ENCODE measurements at regions not wholly inside any gene's neighbourhood (a gene's known extent, or its start where the extent isn't known, plus 50 kb on each side); places are given as distances from the start of the nearest gene placed in this dataset.

- Histone ChIP-seq H3K27me3 (ENCODE audit: control insufficient read depth, insufficient read depth, low read length, poor library complexity, severe bottlenecking) (no peaks in the 10 kb centered on the region), H3K36me3 (ENCODE audit: control insufficient read depth, insufficient read depth, low read length) (no peaks in the 10 kb centered on the region), H3K4me3 (ENCODE audit: low read length) (no peak overlapping the region), H3K9me3 (ENCODE audit: control insufficient read depth, low read length) (no peaks in the 10 kb centered on the region), H3K27ac (ENCODE audit: low read depth, low read length) (no peak overlapping the region), H3K9ac (ENCODE audit: extremely low read depth, low read length, poor library complexity, severe bottlenecking) (no peak overlapping the region), H3K4me1 (ENCODE audit: control insufficient read depth, insufficient read depth, low read length) (no peaks in the 10 kb centered on the region)
- 87% methylated on average over 2 of the region's 2 CpGs; no CpG with 5 or more reads in 1 of the 2 experiments for WGBS, 2 experiments (ENCODE audit: insufficient coverage in 1 of 2, insufficient read length in 1 of 2)
- no peak overlapping the region for H3K27ac Mint-ChIP-seq
- peaks cover 4% of the 10 kb centered on the region for H3K27me3 Mint-ChIP-seq (ENCODE audit: insufficient read depth)
- no peak for DNase-seq
- no peaks in the 10 kb centered on the region for H3K4me1 Mint-ChIP-seq
- H3K36me3 Mint-ChIP-seq (ENCODE audit: low read depth): no peaks in the 10 kb centered on the region
- no peak overlapping the region for H3K4me3 Mint-ChIP-seq
- TF ChIP-seq CTCF (conservative IDR thresholded peaks at IDR 0.05): no peak
- no peaks in the 10 kb centered on the region for H3K9me3 Mint-ChIP-seq
Measured at GRCh38 chr3:5069627-5070026, 52.5 kb upstream of the ARL8B start.

- Histone ChIP-seq H3K9me3 (ENCODE audit: control insufficient read depth, low read length) (no peaks in the 10 kb centered on the region), H3K4me3 (ENCODE audit: low read length) (no peak overlapping the region), H3K4me1 (ENCODE audit: control insufficient read depth, insufficient read depth, low read length) (no peaks in the 10 kb centered on the region), H3K9ac (ENCODE audit: extremely low read depth, low read length, poor library complexity, severe bottlenecking) (no peak overlapping the region), H3K27ac (ENCODE audit: low read depth, low read length) (no peak overlapping the region), H3K27me3 (ENCODE audit: control insufficient read depth, insufficient read depth, low read length, poor library complexity, severe bottlenecking) (no peaks in the 10 kb centered on the region), H3K36me3 (ENCODE audit: control insufficient read depth, insufficient read depth, low read length) (no peaks in the 10 kb centered on the region)
- no peak overlapping the region for H3K4me3 Mint-ChIP-seq
- H3K36me3 Mint-ChIP-seq (ENCODE audit: low read depth): no peaks in the 10 kb centered on the region
- H3K4me1 Mint-ChIP-seq: no peaks in the 10 kb centered on the region
- peaks cover 4% of the 10 kb centered on the region for H3K27me3 Mint-ChIP-seq (ENCODE audit: insufficient read depth)
- TF ChIP-seq CTCF (conservative IDR thresholded peaks at IDR 0.05): no peak
- no peak overlapping the region for H3K27ac Mint-ChIP-seq
- 88 to 90% methylated on average over 5 to 7 of the region's 7 CpGs for WGBS, 2 experiments (ENCODE audit: insufficient coverage in 1 of 2, insufficient read length in 1 of 2)
- DNase-seq: no peak
- no peaks in the 10 kb centered on the region for H3K9me3 Mint-ChIP-seq
Measured at GRCh38 chr3:5071061-5071460, 51.0 kb upstream of the ARL8B start.

- no peaks in the 10 kb centered on the region for H3K36me3 Mint-ChIP-seq (ENCODE audit: low read depth)
- Histone ChIP-seq H3K9ac (ENCODE audit: extremely low read depth, low read length, poor library complexity, severe bottlenecking) (no peak overlapping the region), H3K9me3 (ENCODE audit: control insufficient read depth, low read length) (no peaks in the 10 kb centered on the region), H3K36me3 (ENCODE audit: control insufficient read depth, insufficient read depth, low read length) (no peaks in the 10 kb centered on the region), H3K27me3 (ENCODE audit: control insufficient read depth, insufficient read depth, low read length, poor library complexity, severe bottlenecking) (no peaks in the 10 kb centered on the region), H3K4me3 (ENCODE audit: low read length) (no peak overlapping the region), H3K27ac (ENCODE audit: low read depth, low read length) (no peak overlapping the region), H3K4me1 (ENCODE audit: control insufficient read depth, insufficient read depth, low read length) (no peaks in the 10 kb centered on the region)
- peaks cover 2% of the 10 kb centered on the region for H3K27me3 Mint-ChIP-seq (ENCODE audit: insufficient read depth)
- no peak overlapping the region for H3K27ac Mint-ChIP-seq
- no peak overlapping the region for H3K4me3 Mint-ChIP-seq
- no peaks in the 10 kb centered on the region for H3K4me1 Mint-ChIP-seq
- DNase-seq: no peak
- H3K9me3 Mint-ChIP-seq: no peaks in the 10 kb centered on the region
- TF ChIP-seq CTCF (conservative IDR thresholded peaks at IDR 0.05): no peak
- WGBS, 2 experiments (ENCODE audit: insufficient coverage in 1 of 2, insufficient read length in 1 of 2): 93 to 96% methylated on average over 3 to 4 of the region's 4 CpGs
Measured at GRCh38 chr3:5072100-5072816, 49.8 kb upstream of the ARL8B start.

Measured in endodermal cell (in vitro differentiated cells).